ENCODE measurements at regions not wholly inside any gene's neighbourhood (a gene's known extent, or its start where the extent isn't known, plus 50 kb on each side); places are given as distances from the start of the nearest gene placed in this dataset.

- Histone ChIP-seq H4K20me1 (replicated peaks; ENCODE audit: control insufficient read depth, insufficient read depth, low read length) (no peaks in the 10 kb centered on the region), H3K4me3 (no peak overlapping the region), H3K9me3 (replicated peaks; ENCODE audit: control insufficient read depth, insufficient read depth, low read depth, low read length) (no peaks in the 10 kb centered on the region), H3K27me3 (ENCODE audit: control insufficient read depth in 2 of 2, insufficient read depth in 2 of 2, low read length in 2 of 2) (no peaks in the 10 kb centered on the region), H3K27ac (ENCODE audit: extremely low read depth, low read depth, low read length) (no peak overlapping the region), H3K79me2 (ENCODE audit: control insufficient read depth, insufficient read depth, low read length) (no peaks in the 10 kb centered on the region), H2AFZ (ENCODE audit: low read depth, low read length) (no peak overlapping the region), H3K9me1 (ENCODE audit: control insufficient read depth, insufficient read depth, low read length) (no peaks in the 10 kb centered on the region), H3K9ac (ENCODE audit: insufficient read depth in 1 of 2, low read depth in 2 of 2, low read length in 2 of 2) (no peak overlapping the region), H3K4me2 (ENCODE audit: insufficient read depth, low read length) (no peak overlapping the region), H3K36me3 (ENCODE audit: control insufficient read depth, insufficient read depth, low read length) (no peaks in the 10 kb centered on the region), H3K4me1 (replicated peaks in 1 of 2; ENCODE audit: control insufficient read depth in 2 of 2, insufficient read depth in 2 of 2, low read length in 2 of 2) (no peaks in the 10 kb centered on the region)
- DNase-seq (ENCODE audit: extremely low read depth in 1 of 4, low spot score in 3 of 4) (no peak), ATAC-seq (no peak), FAIRE-seq (no peak)
- intact Hi-C loops (cut with micrococcal nuclease) (no loop called here), in situ Hi-C loops (cut with MboI) (no loop called here)
- WGBS (ENCODE audit: insufficient coverage, low coverage, missing lambda C conversion rate), result no CpG with 5 or more reads among the region's 1 CpG
- no peak for TF ChIP-seq DACH1 (IDR thresholded peaks at IDR 0.05; ENCODE audit: partially characterized antibody)
- TF ChIP-seq ETV5 (CRISPR knock-in tag; IDR thresholded peaks at IDR 0.05; ENCODE audit: low read depth), result no peak
- TF ChIP-seq HDAC2 (IDR thresholded peaks at IDR 0.05), result no peak
- no peak for TF ChIP-seq HIVEP1 (CRISPR knock-in tag; IDR thresholded peaks at IDR 0.05)
- no peak for TF ChIP-seq HOMEZ (CRISPR knock-in tag; IDR thresholded peaks at IDR 0.05)
- TF ChIP-seq FOXJ2 (tag; IDR thresholded peaks at IDR 0.05), result no peak
- no peak for TF ChIP-seq ZNF507 (tag; conservative IDR thresholded peaks at IDR 0.05)
- TF ChIP-seq ADNP (tag; IDR thresholded peaks at IDR 0.05), result no peak
- no peak for TF ChIP-seq NCOR1 (IDR thresholded peaks at IDR 0.05)
- TF ChIP-seq ZNF79 (CRISPR knock-in tag; IDR thresholded peaks at IDR 0.05; ENCODE audit: low read depth), result no peak
- no peak for TF ChIP-seq GABPB2 (CRISPR knock-in tag; conservative IDR thresholded peaks at IDR 0.05)
- TF ChIP-seq SIX5 (IDR thresholded peaks at IDR 0.05; ENCODE audit: borderline replicate concordance in 1 of 2, insufficient read depth in 1 of 2, low read depth in 1 of 2, low read length in 2 of 2), result no peak
- no peak for TF ChIP-seq ZNF586 (CRISPR knock-in tag; conservative IDR thresholded peaks at IDR 0.05)
- TF ChIP-seq SMC3 (conservative IDR thresholded peaks at IDR 0.05; ENCODE audit: insufficient read depth, low read depth, low read length), result no peak
- ChIA-PET CTCF (ENCODE audit: low intra/inter-chr PET ratio) (no interaction called here), POLR2A (no interaction called here)
- BruUV-seq (replicated peaks), result no TSS peak
Observed at GRCh38 chr3:79947469-79947868, 179.7 kb upstream of the ROBO1 start.

All from K562 (cell line).